Thyroid gland (tissue), 4 donors: ENCODE measurements at regions not wholly inside any gene's neighbourhood (a gene's known extent, or its start where the extent isn't known, plus 50 kb on each side); places are given as distances from the start of the nearest gene placed in this dataset.

Experiments
- POLR2A ChIP-seq, 2 donors: fragments of 450-650 bp; IDR thresholded peaks; one replicate each; pipeline ENCODE4 v1.6.1; 2017; ENCODE audit warnings: antibody characterized with exemption in 2 of 2, mild to moderate bottlenecking in 2 of 2, moderate library complexity in 1 of 2
- TF ChIP-seq, protein P1 (sequence below), 6 experiments: fragments of 200-600 bp in 3 of 6; fragments of 450-650 bp in 3 of 6; sonication (generic) in 3 of 6; IDR thresholded peaks; one replicate each; pipeline ENCODE4 v1.5.1; 2016 to 2019; ENCODE audit warnings: antibody characterized with exemption in 6 of 6, mild to moderate bottlenecking in 2 of 6, inconsistent platforms in 1 of 6, moderate library complexity in 1 of 6

DNA sequence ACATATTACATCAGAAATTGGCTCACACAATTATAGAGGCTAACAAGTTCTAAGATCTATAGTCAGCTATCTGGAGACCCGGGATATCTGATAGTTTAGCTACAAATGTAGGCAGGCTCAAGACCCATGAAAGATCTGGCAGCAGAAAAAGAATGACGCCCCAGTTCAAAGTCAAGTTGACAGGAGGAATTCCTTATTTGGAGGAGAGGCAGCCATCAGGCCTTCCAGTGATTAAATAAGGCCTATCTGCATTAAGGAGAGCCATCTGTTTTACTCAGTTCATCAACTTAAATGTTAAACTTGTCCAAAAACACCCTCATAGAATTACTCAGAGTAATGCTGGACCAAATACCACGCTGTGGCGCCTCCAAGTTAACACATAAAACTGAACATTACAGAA lies 1402.6 kb downstream of the FAM181B start:
- TF ChIP-seq, protein P1, sequence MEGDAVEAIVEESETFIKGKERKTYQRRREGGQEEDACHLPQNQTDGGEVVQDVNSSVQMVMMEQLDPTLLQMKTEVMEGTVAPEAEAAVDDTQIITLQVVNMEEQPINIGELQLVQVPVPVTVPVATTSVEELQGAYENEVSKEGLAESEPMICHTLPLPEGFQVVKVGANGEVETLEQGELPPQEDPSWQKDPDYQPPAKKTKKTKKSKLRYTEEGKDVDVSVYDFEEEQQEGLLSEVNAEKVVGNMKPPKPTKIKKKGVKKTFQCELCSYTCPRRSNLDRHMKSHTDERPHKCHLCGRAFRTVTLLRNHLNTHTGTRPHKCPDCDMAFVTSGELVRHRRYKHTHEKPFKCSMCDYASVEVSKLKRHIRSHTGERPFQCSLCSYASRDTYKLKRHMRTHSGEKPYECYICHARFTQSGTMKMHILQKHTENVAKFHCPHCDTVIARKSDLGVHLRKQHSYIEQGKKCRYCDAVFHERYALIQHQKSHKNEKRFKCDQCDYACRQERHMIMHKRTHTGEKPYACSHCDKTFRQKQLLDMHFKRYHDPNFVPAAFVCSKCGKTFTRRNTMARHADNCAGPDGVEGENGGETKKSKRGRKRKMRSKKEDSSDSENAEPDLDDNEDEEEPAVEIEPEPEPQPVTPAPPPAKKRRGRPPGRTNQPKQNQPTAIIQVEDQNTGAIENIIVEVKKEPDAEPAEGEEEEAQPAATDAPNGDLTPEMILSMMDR (IDR thresholded peaks at IDR 0.05): no peak
- TF ChIP-seq POLR2A (IDR thresholded peaks at IDR 0.05): no peak
